ENCODE measurements at regions not wholly inside any gene's neighbourhood (a gene's known extent, or its start where the extent isn't known, plus 50 kb on each side); places are given as distances from the start of the nearest gene placed in this dataset.

DNA sequence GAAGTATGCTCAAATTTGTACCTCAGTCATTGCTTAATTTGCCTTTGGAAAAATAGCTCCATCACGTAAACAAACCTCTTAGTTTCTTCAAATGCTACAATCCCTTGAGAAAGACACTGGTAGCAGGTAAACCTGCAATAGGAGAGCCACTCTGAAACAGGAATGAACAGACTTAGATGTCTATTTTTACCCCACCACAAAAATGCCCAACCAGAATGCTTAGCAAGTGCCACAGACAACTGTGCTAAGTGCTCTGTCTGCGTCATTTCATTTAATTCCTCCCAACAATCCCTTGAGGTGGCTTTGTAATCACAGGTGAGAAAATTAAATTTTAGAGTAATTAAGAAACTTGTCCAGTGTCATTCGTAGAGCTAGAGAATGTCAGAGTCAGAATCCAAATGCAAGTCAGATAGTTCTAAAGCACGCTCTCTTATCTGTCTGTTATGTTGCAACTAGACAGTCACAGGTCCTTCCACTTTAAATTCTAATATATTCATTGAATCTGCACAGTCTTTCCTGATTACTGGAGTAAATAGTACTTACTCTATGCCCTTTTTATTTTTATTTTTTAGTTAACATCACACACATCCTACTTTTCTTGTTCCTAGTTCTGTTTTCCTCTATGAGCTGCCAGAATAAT, 89.0 kb upstream of the GRIA4 start:
- DNase-seq (ENCODE audit: low spot score) (no peak), ATAC-seq (ENCODE audit: insufficient number of reproducible peaks, low FRiP score, low read depth) (no peak)
- no peak overlapping the region for H3K4me3 ChIP-seq
- no peaks in the 10 kb centered on the region for H3K4me1 ChIP-seq (ENCODE audit: control insufficient read depth in 1 of 2, low read depth in 2 of 2)
- H3K9me3 ChIP-seq = no peaks in the 10 kb centered on the region
- no peak overlapping the region for H3K27ac ChIP-seq
- H3K36me3 ChIP-seq = no peaks in the 10 kb centered on the region
- TF ChIP-seq, protein P1, sequence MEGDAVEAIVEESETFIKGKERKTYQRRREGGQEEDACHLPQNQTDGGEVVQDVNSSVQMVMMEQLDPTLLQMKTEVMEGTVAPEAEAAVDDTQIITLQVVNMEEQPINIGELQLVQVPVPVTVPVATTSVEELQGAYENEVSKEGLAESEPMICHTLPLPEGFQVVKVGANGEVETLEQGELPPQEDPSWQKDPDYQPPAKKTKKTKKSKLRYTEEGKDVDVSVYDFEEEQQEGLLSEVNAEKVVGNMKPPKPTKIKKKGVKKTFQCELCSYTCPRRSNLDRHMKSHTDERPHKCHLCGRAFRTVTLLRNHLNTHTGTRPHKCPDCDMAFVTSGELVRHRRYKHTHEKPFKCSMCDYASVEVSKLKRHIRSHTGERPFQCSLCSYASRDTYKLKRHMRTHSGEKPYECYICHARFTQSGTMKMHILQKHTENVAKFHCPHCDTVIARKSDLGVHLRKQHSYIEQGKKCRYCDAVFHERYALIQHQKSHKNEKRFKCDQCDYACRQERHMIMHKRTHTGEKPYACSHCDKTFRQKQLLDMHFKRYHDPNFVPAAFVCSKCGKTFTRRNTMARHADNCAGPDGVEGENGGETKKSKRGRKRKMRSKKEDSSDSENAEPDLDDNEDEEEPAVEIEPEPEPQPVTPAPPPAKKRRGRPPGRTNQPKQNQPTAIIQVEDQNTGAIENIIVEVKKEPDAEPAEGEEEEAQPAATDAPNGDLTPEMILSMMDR (IDR thresholded peaks at IDR 0.05) = no peak
- no peaks in the 10 kb centered on the region for H3K27me3 ChIP-seq (replicated peaks; ENCODE audit: insufficient read depth)

DNA sequence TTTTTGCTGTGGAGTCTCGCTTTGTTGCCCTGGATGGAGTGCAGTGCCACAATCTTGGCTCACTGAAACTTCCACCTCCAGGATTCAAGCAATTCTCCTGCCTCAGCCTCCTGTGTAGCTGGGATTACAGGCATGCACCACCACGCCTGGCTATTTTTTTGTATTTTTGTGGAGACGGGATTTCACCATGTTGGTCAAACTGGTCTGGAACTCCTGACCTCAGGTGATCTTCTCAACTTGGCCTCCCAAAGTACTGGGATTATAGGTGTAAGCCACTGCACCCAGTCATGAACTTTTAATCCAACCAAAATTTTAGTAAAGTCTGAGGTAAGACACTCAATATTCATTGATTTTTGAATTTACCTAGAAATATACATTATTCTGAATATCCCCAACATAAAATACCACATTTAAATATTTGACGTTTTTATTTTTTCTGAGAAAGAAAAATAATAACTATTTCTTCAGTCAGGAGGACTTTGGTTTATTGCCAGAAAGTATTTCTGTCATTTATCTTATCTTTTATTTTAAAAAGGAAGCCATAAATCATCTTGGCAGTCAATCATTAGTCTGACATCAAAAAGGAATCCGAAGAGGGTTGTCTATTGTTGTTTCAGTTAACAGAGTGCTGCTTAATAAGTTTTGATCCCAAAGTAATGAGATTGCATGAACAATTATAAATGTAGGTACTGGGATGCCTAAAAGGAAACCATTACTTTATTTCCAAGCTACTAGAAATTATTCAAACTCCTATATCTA, 102.2 kb upstream of the GRIA4 start:
- no peaks in the 10 kb centered on the region for H3K36me3 ChIP-seq
- no peaks in the 10 kb centered on the region for H3K4me1 ChIP-seq (ENCODE audit: control insufficient read depth in 1 of 2, low read depth in 2 of 2)
- no peaks in the 10 kb centered on the region for H3K9me3 ChIP-seq
- H3K27me3 ChIP-seq (replicated peaks; ENCODE audit: insufficient read depth) = no peaks in the 10 kb centered on the region
- TF ChIP-seq, protein P1 (IDR thresholded peaks at IDR 0.05) = no peak
- no peak for ATAC-seq (ENCODE audit: insufficient number of reproducible peaks, low FRiP score, low read depth)
- no peak overlapping the region for H3K27ac ChIP-seq
- no peak overlapping the region for H3K4me3 ChIP-seq
- DNase-seq (ENCODE audit: low spot score) = no peak

DNA sequence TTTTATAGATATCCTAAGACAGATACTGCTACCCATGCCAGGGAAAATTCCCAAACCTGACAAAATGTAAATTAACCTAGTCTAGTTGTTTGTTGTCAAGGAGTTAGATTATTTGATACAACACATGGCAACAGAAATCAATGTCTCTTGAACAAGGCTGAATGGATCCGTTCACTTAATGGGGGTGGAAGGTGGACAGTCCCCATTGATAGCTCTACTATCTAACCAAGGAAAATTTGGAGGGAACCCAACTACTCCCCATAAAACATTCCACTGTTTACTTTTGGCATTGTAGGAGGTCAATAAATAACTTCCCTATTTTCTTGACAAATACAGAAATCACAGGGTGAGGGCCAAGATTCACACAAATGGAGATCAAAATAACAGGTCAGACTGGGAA, 117.9 kb upstream of the GRIA4 start:
- no peak for DNase-seq (ENCODE audit: low spot score)
- no peaks in the 10 kb centered on the region for H3K27me3 ChIP-seq (replicated peaks; ENCODE audit: insufficient read depth)
- no peaks in the 10 kb centered on the region for H3K36me3 ChIP-seq
- no peak for ATAC-seq (ENCODE audit: insufficient number of reproducible peaks, low FRiP score, low read depth)
- no peaks in the 10 kb centered on the region for H3K9me3 ChIP-seq
- peaks cover 0 to 6% of the 10 kb centered on the region in 2 donors for H3K4me1 ChIP-seq (ENCODE audit: control insufficient read depth in 1 of 2, low read depth in 2 of 2)
- no peak overlapping the region for H3K27ac ChIP-seq
- H3K4me3 ChIP-seq = no peak overlapping the region
- TF ChIP-seq, protein P1 (IDR thresholded peaks at IDR 0.05) = no peak

DNA sequence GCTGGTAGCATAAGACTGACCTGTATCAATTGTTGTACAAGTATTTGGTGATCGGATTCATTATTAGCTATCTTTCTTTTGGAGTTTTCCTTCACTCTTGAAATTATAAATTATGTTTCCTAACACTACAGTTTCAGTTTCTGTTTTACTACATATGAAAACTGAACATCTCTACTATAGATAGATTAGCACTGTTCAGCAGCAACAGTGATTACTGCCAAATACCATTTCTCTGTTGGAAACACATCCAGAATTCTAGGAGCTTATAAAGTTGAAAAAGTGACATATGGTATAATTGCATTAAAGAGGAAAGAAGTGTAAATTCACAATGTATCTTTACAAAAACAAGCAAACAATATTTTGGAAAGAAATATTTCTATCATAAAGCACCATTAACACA, 118.5 kb upstream of the GRIA4 start:
- ATAC-seq (ENCODE audit: insufficient number of reproducible peaks, low FRiP score, low read depth) = no peak

DNA sequence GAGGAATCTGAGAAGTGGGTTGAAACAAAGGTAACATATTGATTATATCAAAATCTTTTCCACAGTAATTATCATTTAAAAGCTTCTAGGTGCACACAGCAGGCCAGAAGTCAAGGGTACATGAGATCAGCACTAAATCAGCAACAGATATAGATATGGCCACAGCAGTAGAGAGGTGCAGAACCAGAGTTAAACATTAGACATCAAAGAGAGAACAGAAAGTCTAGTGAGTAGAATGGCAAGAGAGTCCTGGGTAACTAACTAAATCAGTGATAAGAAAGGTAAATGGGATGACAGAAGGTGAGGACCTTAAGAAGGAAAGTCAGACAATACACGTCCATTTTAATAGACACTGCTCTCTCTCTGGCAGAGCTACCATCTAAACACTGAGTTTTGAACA, 119.5 kb upstream of the GRIA4 start:
- H3K27ac ChIP-seq = no peak overlapping the region
- H3K4me3 ChIP-seq = no peak overlapping the region
- ATAC-seq (ENCODE audit: insufficient number of reproducible peaks, low FRiP score, low read depth) (no peak), DNase-seq (ENCODE audit: low spot score) (no peak)
- peaks cover 0 to 6% of the 10 kb centered on the region in 2 donors for H3K4me1 ChIP-seq (ENCODE audit: control insufficient read depth in 1 of 2, low read depth in 2 of 2)
- TF ChIP-seq, protein P1 (IDR thresholded peaks at IDR 0.05) = no peak
- no peaks in the 10 kb centered on the region for H3K9me3 ChIP-seq
- H3K36me3 ChIP-seq = no peaks in the 10 kb centered on the region
- H3K27me3 ChIP-seq (replicated peaks; ENCODE audit: insufficient read depth) = no peaks in the 10 kb centered on the region

More for the DNA sequence above, 118.5 kb upstream of the GRIA4 start:
- Histone ChIP-seq H3K27me3 (replicated peaks; ENCODE audit: insufficient read depth) (no peaks in the 10 kb centered on the region), H3K27ac (no peak overlapping the region), H3K9me3 (no peaks in the 10 kb centered on the region), H3K4me3 (no peak overlapping the region), H3K36me3 (no peaks in the 10 kb centered on the region), H3K4me1 (ENCODE audit: control insufficient read depth in 1 of 2, low read depth in 2 of 2) (peaks cover 0 to 6% of the 10 kb centered on the region in 2 donors)
- no peak for DNase-seq (ENCODE audit: low spot score)
- TF ChIP-seq, protein P1 (IDR thresholded peaks at IDR 0.05) = no peak

All from thoracic aorta (tissue), 2 donors.